Astrocyte of the cerebellum (primary cell): ENCODE measurements at regions not wholly inside any gene's neighbourhood (a gene's known extent, or its start where the extent isn't known, plus 50 kb on each side); places are given as distances from the start of the nearest gene placed in this dataset.

ENCODE experiments used
- DNase-seq: peaks from one replicate; pipeline ENCODE4 v3.0.0-alpha.2; 2011; ENCODE audit warnings: low read depth
- H3K4me3 ChIP-seq: 2 replicates; pipeline ENCODE4 v1.5.1; 2011; ENCODE audit warnings: mild to moderate bottlenecking, low read depth, low read length, moderate library complexity
- in situ Hi-C: cut with HindIII; loops from 2 replicates; pipeline ENCODE4 v1.10.0; 2017; ENCODE audit warnings: low sequenced_read_pairs
- TF ChIP-seq, protein P1 (sequence below): IDR thresholded peaks from 2 replicates; pipeline ENCODE4 v1.5.1; 2012; ENCODE audit warnings: low read length, low read depth, moderate library complexity, mild to moderate bottlenecking; ENCODE audit errors: missing control alignments

DNA sequence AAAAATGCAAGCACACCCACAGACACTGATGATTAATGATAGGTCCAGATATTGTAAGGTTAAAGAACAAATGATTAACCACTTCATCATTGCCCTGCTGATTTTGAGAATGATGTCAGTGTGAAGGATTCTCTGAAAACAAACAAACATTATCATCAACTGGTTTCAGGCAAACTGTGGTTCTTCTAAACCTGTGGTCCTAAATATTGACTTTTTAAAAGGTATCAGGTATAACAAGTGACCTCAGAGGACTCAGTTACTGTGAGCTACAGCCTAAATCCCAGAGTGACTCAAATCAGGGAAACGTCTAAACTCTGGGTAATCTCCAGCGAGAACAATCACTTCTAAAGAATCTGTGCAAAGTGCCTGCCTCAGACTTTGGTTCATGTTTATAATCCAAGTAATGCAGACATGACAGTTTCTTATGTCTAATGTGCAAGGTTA, 172.3 kb upstream of the CDH6 start:
- DNase-seq, result no peak
- in situ Hi-C loops, result no loop called here
- H3K4me3 ChIP-seq, result no peak overlapping the region
- TF ChIP-seq, protein P1, sequence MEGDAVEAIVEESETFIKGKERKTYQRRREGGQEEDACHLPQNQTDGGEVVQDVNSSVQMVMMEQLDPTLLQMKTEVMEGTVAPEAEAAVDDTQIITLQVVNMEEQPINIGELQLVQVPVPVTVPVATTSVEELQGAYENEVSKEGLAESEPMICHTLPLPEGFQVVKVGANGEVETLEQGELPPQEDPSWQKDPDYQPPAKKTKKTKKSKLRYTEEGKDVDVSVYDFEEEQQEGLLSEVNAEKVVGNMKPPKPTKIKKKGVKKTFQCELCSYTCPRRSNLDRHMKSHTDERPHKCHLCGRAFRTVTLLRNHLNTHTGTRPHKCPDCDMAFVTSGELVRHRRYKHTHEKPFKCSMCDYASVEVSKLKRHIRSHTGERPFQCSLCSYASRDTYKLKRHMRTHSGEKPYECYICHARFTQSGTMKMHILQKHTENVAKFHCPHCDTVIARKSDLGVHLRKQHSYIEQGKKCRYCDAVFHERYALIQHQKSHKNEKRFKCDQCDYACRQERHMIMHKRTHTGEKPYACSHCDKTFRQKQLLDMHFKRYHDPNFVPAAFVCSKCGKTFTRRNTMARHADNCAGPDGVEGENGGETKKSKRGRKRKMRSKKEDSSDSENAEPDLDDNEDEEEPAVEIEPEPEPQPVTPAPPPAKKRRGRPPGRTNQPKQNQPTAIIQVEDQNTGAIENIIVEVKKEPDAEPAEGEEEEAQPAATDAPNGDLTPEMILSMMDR, result no peak

DNA sequence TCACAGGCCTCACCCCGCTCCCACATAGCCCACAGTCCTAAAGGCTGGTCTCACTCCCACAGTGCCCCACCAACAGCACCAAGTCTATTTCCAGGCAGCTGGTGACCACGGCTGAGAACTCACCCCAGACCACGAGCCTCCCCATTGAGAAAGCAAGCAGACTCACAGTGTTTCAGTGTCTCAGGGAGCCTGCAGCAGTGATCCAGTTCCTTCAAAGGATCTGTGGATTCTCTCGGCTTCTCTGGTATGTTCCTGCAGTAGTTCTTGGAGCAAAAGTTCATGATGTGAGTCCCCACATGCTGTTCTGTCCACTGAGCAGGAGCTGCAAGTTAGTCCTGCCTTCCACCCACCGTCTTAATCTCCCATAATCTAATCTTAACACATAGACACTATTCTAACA, 185.3 kb upstream of the CDH6 start:
- no peak overlapping the region for H3K4me3 ChIP-seq
- in situ Hi-C loops, result no loop called here
- TF ChIP-seq, protein P1, result no peak
- DNase-seq, result no peak

DNA sequence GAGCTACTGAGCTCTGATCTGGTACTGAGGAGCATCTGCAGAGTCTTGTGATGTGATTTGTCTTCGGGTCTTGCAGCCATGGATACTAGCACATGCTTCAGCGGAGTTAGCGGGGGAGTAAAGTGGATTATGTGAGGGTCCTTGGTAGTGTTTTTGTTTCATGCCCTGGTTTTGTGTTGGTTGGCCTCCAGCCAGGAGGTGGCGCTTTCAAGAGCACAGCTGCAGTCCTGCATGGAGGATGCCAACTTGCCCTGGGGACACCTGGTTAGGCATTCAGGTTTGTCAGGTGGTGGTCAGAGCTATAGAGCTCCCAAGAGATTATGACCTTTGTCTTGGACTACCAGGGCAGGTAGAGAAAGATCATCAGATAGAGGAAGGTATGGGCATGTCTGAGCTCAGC, 185.8 kb upstream of the CDH6 start:
- DNase-seq, result no peak
- no peak overlapping the region for H3K4me3 ChIP-seq
- TF ChIP-seq, protein P1, result no peak
- in situ Hi-C loops, result no loop called here

DNA sequence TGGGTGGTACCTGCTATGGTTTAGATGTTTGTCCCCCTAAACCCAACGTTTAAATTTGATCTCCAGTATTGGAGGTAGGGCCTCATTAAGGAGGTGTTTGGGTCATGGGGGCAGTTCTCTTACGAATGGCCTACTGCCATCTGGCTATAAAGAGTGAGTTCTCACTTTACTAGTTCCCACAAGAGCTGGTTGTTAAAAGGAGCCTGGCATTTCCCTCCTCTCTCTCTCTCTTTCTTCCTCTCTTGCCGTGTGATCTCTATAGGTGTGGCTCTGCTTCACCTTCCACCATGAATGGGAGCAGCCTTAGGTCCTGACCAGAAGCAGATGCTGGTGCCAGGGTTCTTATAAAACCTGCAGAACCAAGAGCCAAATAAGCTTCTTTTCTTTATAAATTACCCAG, 193.2 kb upstream of the CDH6 start:
- no peak overlapping the region for H3K4me3 ChIP-seq
- in situ Hi-C loops, result no loop called here
- TF ChIP-seq, protein P1, result no peak
- DNase-seq, result no peak

DNA sequence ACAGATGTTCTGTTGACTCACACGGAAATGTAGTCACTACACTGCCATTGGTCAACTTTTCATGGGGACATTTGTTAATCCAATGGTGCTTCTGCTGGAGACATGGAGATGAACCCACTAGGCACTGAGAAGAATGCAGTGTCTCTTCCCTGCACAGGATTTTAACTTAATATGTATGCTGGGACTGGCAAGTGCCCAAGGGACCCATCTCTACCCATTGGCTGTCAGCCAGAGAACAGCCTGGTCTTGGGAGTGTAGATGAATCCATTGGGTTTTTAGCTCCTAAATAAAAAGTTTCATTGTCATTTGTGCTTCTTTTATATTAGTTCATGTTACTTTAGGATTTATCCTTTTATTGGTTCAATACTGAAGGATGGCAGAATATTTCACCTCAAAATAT, 195.8 kb upstream of the CDH6 start:
- in situ Hi-C loops, result no loop called here
- no peak overlapping the region for H3K4me3 ChIP-seq
- TF ChIP-seq, protein P1, result no peak

DNA sequence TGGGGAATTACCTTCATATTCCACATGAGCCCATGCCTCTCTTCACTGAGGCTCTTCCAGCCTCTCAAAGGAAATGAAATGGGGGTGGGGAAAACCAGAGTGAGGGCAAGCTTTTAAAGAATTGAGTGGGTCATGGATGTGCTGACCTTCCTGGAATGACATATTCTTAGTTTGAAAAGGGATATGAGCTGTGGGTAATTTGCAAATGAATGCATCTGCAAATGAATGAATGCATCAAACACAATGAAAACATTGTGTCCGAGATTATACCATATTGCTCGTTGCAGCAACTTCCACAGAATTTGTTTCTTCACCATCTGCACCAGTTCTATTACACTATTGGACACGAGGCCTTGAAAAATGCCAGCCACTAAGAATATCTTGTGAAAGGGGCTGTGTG, 198.6 kb upstream of the CDH6 start:
- H3K4me3 ChIP-seq, result no peak overlapping the region
- in situ Hi-C loops, result no loop called here
- DNase-seq, result no peak
- TF ChIP-seq, protein P1, result no peak

More for the DNA sequence above, 195.8 kb upstream of the CDH6 start:
- no peak for DNase-seq

DNA sequence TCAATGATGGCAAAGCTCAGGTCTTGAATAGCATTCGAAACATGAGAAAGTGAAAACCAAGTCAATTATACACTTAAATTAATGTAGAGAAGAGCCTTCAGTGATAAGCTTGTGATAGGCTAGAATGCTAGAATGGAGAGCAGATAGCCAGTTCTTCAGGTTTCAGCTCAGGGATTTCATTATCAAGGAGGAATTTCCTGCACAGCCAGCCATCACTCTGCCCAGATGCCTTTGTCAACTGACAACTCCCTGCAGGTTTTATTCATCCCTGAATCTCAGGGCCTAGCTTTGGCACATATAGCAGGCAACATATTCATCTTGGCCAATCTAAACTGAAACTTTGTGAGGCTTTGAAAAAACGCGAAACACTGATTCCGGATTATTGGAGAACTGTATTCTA, 199.3 kb upstream of the CDH6 start:
- no peak overlapping the region for H3K4me3 ChIP-seq
- TF ChIP-seq, protein P1, result no peak
- in situ Hi-C loops, result no loop called here
- no peak for DNase-seq
